ENCODE measurements at regions not wholly inside any gene's neighbourhood (a gene's known extent, or its start where the extent isn't known, plus 50 kb on each side); places are given as distances from the start of the nearest gene placed in this dataset.

DNA sequence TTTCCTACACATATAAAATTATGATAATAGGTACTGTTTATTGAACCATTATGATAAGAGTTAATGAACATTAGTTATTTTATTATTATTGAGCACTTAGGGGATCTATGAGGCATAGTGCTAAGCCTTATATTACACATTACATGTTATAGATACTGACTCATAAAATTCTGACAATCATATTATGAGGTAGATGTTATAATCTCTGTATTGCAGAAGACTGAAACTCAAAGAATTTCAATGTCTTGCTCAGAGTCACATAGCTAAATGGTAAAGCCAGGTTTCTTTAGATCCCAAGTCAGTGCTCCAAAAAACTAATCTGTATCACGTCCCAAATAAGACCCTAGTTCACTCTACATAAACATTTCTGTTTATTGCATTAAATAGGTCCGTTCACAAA is 207.2 kb upstream of the CNKSR2 start:
- no peak overlapping the region for H3K18ac ChIP-seq (ENCODE audit: low read length)
- H3K4ac ChIP-seq (ENCODE audit: low read length) = no peak overlapping the region
- H3K4me3 ChIP-seq (ENCODE audit: low read length in 2 of 2) = no peak overlapping the region
- no peak overlapping the region for H4K91ac ChIP-seq (ENCODE audit: low read depth, low read length, poor library complexity)
- no peaks in the 10 kb centered on the region for H3K9me3 ChIP-seq (replicated peaks in 1 of 2; ENCODE audit: control insufficient read depth in 2 of 2, insufficient read depth in 1 of 2, low read depth in 1 of 2, low read length in 2 of 2)
- no peak overlapping the region for H2BK120ac ChIP-seq (ENCODE audit: low read depth, low read length)
- H3K9ac ChIP-seq (ENCODE audit: low read depth, low read length, poor library complexity) = no peak overlapping the region
- no peak overlapping the region for H2BK12ac ChIP-seq (ENCODE audit: low read length)
- H2AK5ac ChIP-seq (ENCODE audit: low read depth, low read length) = no peak overlapping the region
- no peaks in the 10 kb centered on the region for H3K79me1 ChIP-seq (ENCODE audit: low read depth, low read length)
- no peak overlapping the region for H3K27ac ChIP-seq (replicated peaks; ENCODE audit: low read length)
- no peak overlapping the region for H2AFZ ChIP-seq (ENCODE audit: low read length)
- WGBS, 2 donors (ENCODE audit: extremely low coverage in 2 of 2, insufficient read length in 2 of 2, insufficient replicate concordance in 1 of 2) = no CpG with 5 or more reads among the region's 2 CpGs
- H3K27me3 ChIP-seq (ENCODE audit: control insufficient read depth in 3 of 3, insufficient read depth in 3 of 3, low read depth in 1 of 3, low read length in 3 of 3) = no peaks in the 10 kb centered on the region
- DNase-seq (ENCODE audit: low spot score) = no peak
- H3K23ac ChIP-seq (ENCODE audit: low read depth, low read length, poor library complexity) = no peak overlapping the region
- no peaks in the 10 kb centered on the region for H3K4me1 ChIP-seq (ENCODE audit: control insufficient read depth in 2 of 2, insufficient read depth in 1 of 2, low read depth in 1 of 2, low read length in 2 of 2)
- no peak overlapping the region for H2BK5ac ChIP-seq (ENCODE audit: low read length)
- no peak overlapping the region for H3K4me2 ChIP-seq (ENCODE audit: insufficient read depth, low read length, poor library complexity, severe bottlenecking)
- no peaks in the 10 kb centered on the region for H3K36me3 ChIP-seq (replicated peaks in 1 of 2; ENCODE audit: control insufficient read depth in 2 of 2, insufficient read depth in 2 of 2, low read length in 2 of 2)
- H2BK15ac ChIP-seq (ENCODE audit: low read length) = no peak overlapping the region
- H4K8ac ChIP-seq (ENCODE audit: low read depth, low read length) = no peak overlapping the region
- H3K14ac ChIP-seq (ENCODE audit: low read length) = no peak overlapping the region

DNA sequence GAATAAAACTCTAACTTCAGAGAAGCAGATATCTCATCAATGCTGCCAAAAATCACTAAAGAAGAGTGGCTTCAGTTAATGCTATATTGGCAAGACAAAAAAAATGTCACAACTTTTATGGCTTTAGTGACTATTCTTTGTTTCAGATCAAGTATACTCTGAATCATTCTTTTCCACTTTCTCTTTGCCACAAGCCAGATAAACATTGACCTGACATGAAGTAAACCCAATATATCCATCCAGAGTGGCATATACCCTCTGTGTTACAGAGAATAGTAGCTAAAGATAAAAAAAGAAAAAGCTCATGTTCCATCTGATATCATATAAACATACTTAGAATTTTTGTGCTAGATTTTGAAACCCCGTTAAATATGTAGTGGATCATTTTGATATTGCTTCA is 206.7 kb upstream of the CNKSR2 start:
- Histone ChIP-seq H2AK5ac (ENCODE audit: low read depth, low read length) (no peak overlapping the region), H3K4me2 (ENCODE audit: insufficient read depth, low read length, poor library complexity, severe bottlenecking) (no peak overlapping the region), H3K36me3 (replicated peaks in 1 of 2; ENCODE audit: control insufficient read depth in 2 of 2, insufficient read depth in 2 of 2, low read length in 2 of 2) (no peaks in the 10 kb centered on the region), H2BK120ac (ENCODE audit: low read depth, low read length) (no peak overlapping the region), H3K4me1 (ENCODE audit: control insufficient read depth in 2 of 2, insufficient read depth in 1 of 2, low read depth in 1 of 2, low read length in 2 of 2) (no peaks in the 10 kb centered on the region), H3K9me3 (replicated peaks in 1 of 2; ENCODE audit: control insufficient read depth in 2 of 2, insufficient read depth in 1 of 2, low read depth in 1 of 2, low read length in 2 of 2) (no peaks in the 10 kb centered on the region), H3K18ac (ENCODE audit: low read length) (no peak overlapping the region), H3K27ac (replicated peaks; ENCODE audit: low read length) (no peak overlapping the region), H2BK15ac (ENCODE audit: low read length) (no peak overlapping the region), H3K9ac (ENCODE audit: low read depth, low read length, poor library complexity) (no peak overlapping the region), H4K8ac (ENCODE audit: low read depth, low read length) (no peak overlapping the region), H4K91ac (ENCODE audit: low read depth, low read length, poor library complexity) (no peak overlapping the region), H3K27me3 (ENCODE audit: control insufficient read depth in 3 of 3, insufficient read depth in 3 of 3, low read depth in 1 of 3, low read length in 3 of 3) (no peaks in the 10 kb centered on the region), H3K23ac (ENCODE audit: low read depth, low read length, poor library complexity) (no peak overlapping the region), H2BK12ac (ENCODE audit: low read length) (no peak overlapping the region), H3K4ac (ENCODE audit: low read length) (no peak overlapping the region), H2BK5ac (ENCODE audit: low read length) (no peak overlapping the region), H3K14ac (ENCODE audit: low read length) (no peak overlapping the region), H2AFZ (ENCODE audit: low read length) (no peak overlapping the region), H3K4me3 (ENCODE audit: low read length in 2 of 2) (no peak overlapping the region), H3K79me1 (ENCODE audit: low read depth, low read length) (no peaks in the 10 kb centered on the region)
- WGBS, 2 donors (ENCODE audit: extremely low coverage in 2 of 2, insufficient read length in 2 of 2, insufficient replicate concordance in 1 of 2) = no CpG with 5 or more reads among the region's 1 CpG
- DNase-seq (ENCODE audit: low spot score) = no peak

DNA sequence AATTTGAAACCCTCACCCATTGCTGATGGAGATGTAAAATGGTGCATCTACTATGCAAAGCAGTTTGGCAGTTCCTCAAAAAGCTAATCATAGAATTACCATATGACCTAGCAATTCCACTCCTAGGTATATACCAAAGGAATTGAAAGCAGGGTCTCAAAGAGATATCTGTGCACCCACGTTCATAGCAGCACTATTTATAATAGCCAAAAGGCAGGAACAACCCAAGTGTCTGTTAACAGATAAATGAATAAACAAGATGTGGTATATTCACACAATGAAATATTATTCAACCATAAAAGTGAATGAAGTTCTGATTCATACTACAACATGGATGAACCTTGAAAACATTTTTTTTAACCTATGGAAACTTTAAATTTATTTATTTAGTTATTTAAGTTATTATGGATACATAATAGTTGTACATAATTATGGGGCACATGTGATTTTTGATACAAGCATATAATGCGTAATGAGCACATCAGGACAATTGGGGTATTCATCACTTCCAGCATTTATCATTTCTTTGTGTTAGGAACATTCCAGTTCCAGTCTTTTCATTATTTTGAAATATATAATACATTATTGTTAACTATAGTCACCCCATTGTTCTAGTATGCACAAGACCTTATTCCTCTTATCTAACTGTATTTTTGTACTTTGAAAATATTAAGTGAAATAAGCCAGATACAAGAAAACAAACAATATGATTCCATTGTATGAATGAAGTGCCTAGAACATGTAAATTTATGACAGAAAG is 205.6 kb upstream of the CNKSR2 start:
- Histone ChIP-seq H3K36me3 (replicated peaks in 1 of 2; ENCODE audit: control insufficient read depth in 2 of 2, insufficient read depth in 2 of 2, low read length in 2 of 2) (no peaks in the 10 kb centered on the region), H3K18ac (ENCODE audit: low read length) (no peak overlapping the region), H4K91ac (ENCODE audit: low read depth, low read length, poor library complexity) (no peak overlapping the region), H3K4me1 (ENCODE audit: control insufficient read depth in 2 of 2, insufficient read depth in 1 of 2, low read depth in 1 of 2, low read length in 2 of 2) (no peaks in the 10 kb centered on the region), H3K4me2 (ENCODE audit: insufficient read depth, low read length, poor library complexity, severe bottlenecking) (no peak overlapping the region), H3K27ac (replicated peaks; ENCODE audit: low read length) (no peak overlapping the region), H3K9me3 (replicated peaks in 1 of 2; ENCODE audit: control insufficient read depth in 2 of 2, insufficient read depth in 1 of 2, low read depth in 1 of 2, low read length in 2 of 2) (no peaks in the 10 kb centered on the region), H3K9ac (ENCODE audit: low read depth, low read length, poor library complexity) (no peak overlapping the region), H3K79me1 (ENCODE audit: low read depth, low read length) (no peaks in the 10 kb centered on the region), H3K23ac (ENCODE audit: low read depth, low read length, poor library complexity) (no peak overlapping the region), H4K8ac (ENCODE audit: low read depth, low read length) (no peak overlapping the region), H3K4ac (ENCODE audit: low read length) (no peak overlapping the region), H3K27me3 (ENCODE audit: control insufficient read depth in 3 of 3, insufficient read depth in 3 of 3, low read depth in 1 of 3, low read length in 3 of 3) (no peaks in the 10 kb centered on the region), H2AFZ (ENCODE audit: low read length) (no peak overlapping the region), H2BK12ac (ENCODE audit: low read length) (no peak overlapping the region), H2BK120ac (ENCODE audit: low read depth, low read length) (no peak overlapping the region), H2BK15ac (ENCODE audit: low read length) (no peak overlapping the region), H2BK5ac (ENCODE audit: low read length) (no peak overlapping the region), H2AK5ac (ENCODE audit: low read depth, low read length) (no peak overlapping the region), H3K14ac (ENCODE audit: low read length) (no peak overlapping the region), H3K4me3 (ENCODE audit: low read length in 2 of 2) (no peak overlapping the region)
- DNase-seq (ENCODE audit: low spot score) = no peak
- WGBS, 2 donors (ENCODE audit: extremely low coverage in 2 of 2, insufficient read length in 2 of 2, insufficient replicate concordance in 1 of 2) = no CpG with 5 or more reads among the region's 2 CpGs

DNA sequence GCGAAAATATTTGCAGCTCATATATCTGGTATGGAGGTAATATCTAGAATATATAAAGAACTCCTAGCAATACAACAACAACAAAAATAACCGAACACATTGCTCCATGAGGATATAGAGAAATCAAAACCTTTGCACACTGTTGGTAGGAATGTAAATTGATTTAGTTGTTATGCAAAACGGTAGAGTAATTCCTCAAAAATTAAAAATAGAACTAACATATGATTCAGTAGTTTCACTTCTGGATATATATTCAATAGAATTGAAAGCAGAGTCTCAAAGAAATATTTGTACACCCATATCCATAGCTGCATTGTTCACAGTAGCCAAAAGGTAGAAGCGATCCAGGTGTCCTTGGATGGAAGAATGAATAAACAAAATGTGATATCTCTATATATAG is 203.0 kb upstream of the CNKSR2 start:
- Histone ChIP-seq H4K91ac (ENCODE audit: low read depth, low read length, poor library complexity) (no peak overlapping the region), H2BK15ac (ENCODE audit: low read length) (no peak overlapping the region), H3K27ac (replicated peaks; ENCODE audit: low read length) (no peak overlapping the region), H3K9me3 (replicated peaks in 1 of 2; ENCODE audit: control insufficient read depth in 2 of 2, insufficient read depth in 1 of 2, low read depth in 1 of 2, low read length in 2 of 2) (no peaks in the 10 kb centered on the region), H3K23ac (ENCODE audit: low read depth, low read length, poor library complexity) (no peak overlapping the region), H3K4me1 (ENCODE audit: control insufficient read depth in 2 of 2, insufficient read depth in 1 of 2, low read depth in 1 of 2, low read length in 2 of 2) (no peaks in the 10 kb centered on the region), H2BK120ac (ENCODE audit: low read depth, low read length) (no peak overlapping the region), H3K9ac (ENCODE audit: low read depth, low read length, poor library complexity) (no peak overlapping the region), H3K4ac (ENCODE audit: low read length) (no peak overlapping the region), H4K8ac (ENCODE audit: low read depth, low read length) (no peak overlapping the region), H2AK5ac (ENCODE audit: low read depth, low read length) (no peak overlapping the region), H2BK12ac (ENCODE audit: low read length) (no peak overlapping the region), H2AFZ (ENCODE audit: low read length) (no peak overlapping the region), H3K4me3 (ENCODE audit: low read length in 2 of 2) (no peak overlapping the region), H3K27me3 (ENCODE audit: control insufficient read depth in 3 of 3, insufficient read depth in 3 of 3, low read depth in 1 of 3, low read length in 3 of 3) (no peaks in the 10 kb centered on the region), H3K14ac (ENCODE audit: low read length) (no peak overlapping the region), H3K18ac (ENCODE audit: low read length) (no peak overlapping the region), H3K79me1 (ENCODE audit: low read depth, low read length) (no peaks in the 10 kb centered on the region), H2BK5ac (ENCODE audit: low read length) (no peak overlapping the region), H3K4me2 (ENCODE audit: insufficient read depth, low read length, poor library complexity, severe bottlenecking) (no peak overlapping the region), H3K36me3 (replicated peaks in 1 of 2; ENCODE audit: control insufficient read depth in 2 of 2, insufficient read depth in 2 of 2, low read length in 2 of 2) (no peaks in the 10 kb centered on the region)
- DNase-seq (ENCODE audit: low spot score) = no peak
- no CpG with 5 or more reads among the region's 4 CpGs for WGBS, 2 donors (ENCODE audit: extremely low coverage in 2 of 2, insufficient read length in 2 of 2, insufficient replicate concordance in 1 of 2)
